GM12878 (cell line): ENCODE measurements at regions not wholly inside any gene's neighbourhood (a gene's known extent, or its start where the extent isn't known, plus 50 kb on each side); places are given as distances from the start of the nearest gene placed in this dataset.

Experiments used
- CHD1 ChIP-seq: IDR thresholded peaks from 2 replicates; pipeline ENCODE4 v1.6.1; 2012; ENCODE audit warnings: low read depth, low read length, improper control_type of control experiment
- EP300 ChIP-seq, 2 experiments: fragments of 150-350 bp in 1 of 2; IDR thresholded peaks; 2 replicates each; pipeline ENCODE4 v1.6.1; 2011 to 2012; ENCODE audit warnings: low read depth in 2 of 2, low read length in 2 of 2, borderline replicate concordance in 1 of 2, improper control_type of control experiment in 1 of 2, inconsistent platforms in 1 of 2; ENCODE audit not compliant: control insufficient read depth in 1 of 2
- JUNB ChIP-seq: IDR thresholded peaks from 2 replicates; pipeline ENCODE4 v1.6.1; 2016; ENCODE audit warnings: antibody characterized with exemption, mild to moderate bottlenecking
- NFIC ChIP-seq: IDR thresholded peaks from 2 replicates; pipeline ENCODE4 v1.6.1; 2012; ENCODE audit warnings: low read depth, mild to moderate bottlenecking, inconsistent platforms, low read length, moderate library complexity
- NRF1 ChIP-seq: conservative IDR thresholded peaks from 2 replicates; pipeline ENCODE4 v1.6.1; 2011; ENCODE audit warnings: mild to moderate bottlenecking, low read depth, low read length, improper control_type of control experiment
- POLR2A ChIP-seq: IDR thresholded peaks from 2 replicates; pipeline ENCODE4 v1.6.1; 2011; ENCODE audit warnings: low read depth, mild to moderate bottlenecking, low read length
- SIN3A ChIP-seq: IDR thresholded peaks from 2 replicates; pipeline ENCODE4 v1.6.1; 2012; ENCODE audit warnings: low read depth, low read length, improper control_type of control experiment
- SMAD1 ChIP-seq: fragments of 450-650 bp; IDR thresholded peaks from 2 replicates; pipeline ENCODE4 v1.6.1; 2018; ENCODE audit warnings: mild to moderate bottlenecking, low read depth; ENCODE audit not compliant: partially characterized antibody
- TF ChIP-seq, protein P1 (sequence below), 3 experiments: IDR thresholded peaks in 2 of 3; conservative IDR thresholded peaks in 1 of 3; 2 replicates each; pipeline ENCODE4 v1.5.1; 2011; ENCODE audit warnings: low read depth in 3 of 3, low read length in 3 of 3, mild to moderate bottlenecking in 3 of 3, control low read depth in 2 of 3, moderate library complexity in 2 of 3, inconsistent platforms in 1 of 3, mixed read lengths in 1 of 3; ENCODE audit not compliant: control insufficient read depth in 2 of 3, insufficient read depth in 1 of 3; ENCODE audit errors: extremely low read depth in 1 of 3
- TF ChIP-seq, protein P2 (sequence below): IDR thresholded peaks from 2 replicates; pipeline ENCODE4 v1.6.1; 2011; ENCODE audit warnings: mild to moderate bottlenecking, low read depth, low read length, moderate library complexity; ENCODE audit not compliant: insufficient replicate concordance
- TF ChIP-seq, protein P3 (sequence below): IDR thresholded peaks from 2 replicates; pipeline ENCODE4 v1.6.1; 2012; ENCODE audit warnings: mild to moderate bottlenecking, low read depth, low read length

DNA sequence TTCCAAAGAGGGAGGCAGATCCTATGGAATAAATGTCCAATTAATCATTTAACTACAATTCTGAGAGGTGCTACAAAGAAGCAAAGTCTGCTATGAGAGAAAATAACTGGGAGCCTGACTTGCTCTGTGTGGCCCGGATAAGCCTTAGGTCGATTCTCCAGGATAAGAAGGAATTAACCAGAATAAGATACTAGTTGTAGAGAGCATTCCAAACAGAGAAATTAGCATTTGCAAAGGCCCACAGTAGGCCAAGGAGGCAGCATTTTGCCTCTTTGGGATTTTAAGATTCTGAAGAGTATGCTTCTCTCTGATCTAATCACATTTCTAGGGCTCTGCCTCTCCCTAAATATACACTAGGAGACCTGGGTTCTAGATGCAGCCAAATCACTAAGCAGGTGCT lies 113.7 kb downstream of the SNX19 start:
- TF ChIP-seq, protein P1, sequence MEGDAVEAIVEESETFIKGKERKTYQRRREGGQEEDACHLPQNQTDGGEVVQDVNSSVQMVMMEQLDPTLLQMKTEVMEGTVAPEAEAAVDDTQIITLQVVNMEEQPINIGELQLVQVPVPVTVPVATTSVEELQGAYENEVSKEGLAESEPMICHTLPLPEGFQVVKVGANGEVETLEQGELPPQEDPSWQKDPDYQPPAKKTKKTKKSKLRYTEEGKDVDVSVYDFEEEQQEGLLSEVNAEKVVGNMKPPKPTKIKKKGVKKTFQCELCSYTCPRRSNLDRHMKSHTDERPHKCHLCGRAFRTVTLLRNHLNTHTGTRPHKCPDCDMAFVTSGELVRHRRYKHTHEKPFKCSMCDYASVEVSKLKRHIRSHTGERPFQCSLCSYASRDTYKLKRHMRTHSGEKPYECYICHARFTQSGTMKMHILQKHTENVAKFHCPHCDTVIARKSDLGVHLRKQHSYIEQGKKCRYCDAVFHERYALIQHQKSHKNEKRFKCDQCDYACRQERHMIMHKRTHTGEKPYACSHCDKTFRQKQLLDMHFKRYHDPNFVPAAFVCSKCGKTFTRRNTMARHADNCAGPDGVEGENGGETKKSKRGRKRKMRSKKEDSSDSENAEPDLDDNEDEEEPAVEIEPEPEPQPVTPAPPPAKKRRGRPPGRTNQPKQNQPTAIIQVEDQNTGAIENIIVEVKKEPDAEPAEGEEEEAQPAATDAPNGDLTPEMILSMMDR (IDR thresholded peaks at IDR 0.05 in 2 of 3, conservative IDR thresholded peaks at IDR 0.05 in 1 of 3; ENCODE audit: control insufficient read depth in 2 of 3, extremely low read depth in 1 of 3, insufficient read depth in 1 of 3, low read depth in 3 of 3, low read length in 3 of 3): no peak
- TF ChIP-seq NRF1 (no peak), JUNB (no peak), SIN3A (no peak), CHD1 (no peak), EP300 (IDR thresholded peaks at IDR 0.05; ENCODE audit: borderline replicate concordance in 1 of 2, control insufficient read depth in 1 of 2, low read depth in 2 of 2, low read length in 2 of 2) (no peak), POLR2A (no peak), SMAD1 (no peak), NFIC (no peak)
- TF ChIP-seq, protein P2, sequence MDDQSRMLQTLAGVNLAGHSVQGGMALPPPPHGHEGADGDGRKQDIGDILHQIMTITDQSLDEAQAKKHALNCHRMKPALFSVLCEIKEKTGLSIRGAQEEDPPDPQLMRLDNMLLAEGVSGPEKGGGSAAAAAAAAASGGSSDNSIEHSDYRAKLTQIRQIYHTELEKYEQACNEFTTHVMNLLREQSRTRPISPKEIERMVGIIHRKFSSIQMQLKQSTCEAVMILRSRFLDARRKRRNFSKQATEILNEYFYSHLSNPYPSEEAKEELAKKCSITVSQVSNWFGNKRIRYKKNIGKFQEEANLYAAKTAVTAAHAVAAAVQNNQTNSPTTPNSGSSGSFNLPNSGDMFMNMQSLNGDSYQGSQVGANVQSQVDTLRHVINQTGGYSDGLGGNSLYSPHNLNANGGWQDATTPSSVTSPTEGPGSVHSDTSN: no peak
- TF ChIP-seq, protein P3, sequence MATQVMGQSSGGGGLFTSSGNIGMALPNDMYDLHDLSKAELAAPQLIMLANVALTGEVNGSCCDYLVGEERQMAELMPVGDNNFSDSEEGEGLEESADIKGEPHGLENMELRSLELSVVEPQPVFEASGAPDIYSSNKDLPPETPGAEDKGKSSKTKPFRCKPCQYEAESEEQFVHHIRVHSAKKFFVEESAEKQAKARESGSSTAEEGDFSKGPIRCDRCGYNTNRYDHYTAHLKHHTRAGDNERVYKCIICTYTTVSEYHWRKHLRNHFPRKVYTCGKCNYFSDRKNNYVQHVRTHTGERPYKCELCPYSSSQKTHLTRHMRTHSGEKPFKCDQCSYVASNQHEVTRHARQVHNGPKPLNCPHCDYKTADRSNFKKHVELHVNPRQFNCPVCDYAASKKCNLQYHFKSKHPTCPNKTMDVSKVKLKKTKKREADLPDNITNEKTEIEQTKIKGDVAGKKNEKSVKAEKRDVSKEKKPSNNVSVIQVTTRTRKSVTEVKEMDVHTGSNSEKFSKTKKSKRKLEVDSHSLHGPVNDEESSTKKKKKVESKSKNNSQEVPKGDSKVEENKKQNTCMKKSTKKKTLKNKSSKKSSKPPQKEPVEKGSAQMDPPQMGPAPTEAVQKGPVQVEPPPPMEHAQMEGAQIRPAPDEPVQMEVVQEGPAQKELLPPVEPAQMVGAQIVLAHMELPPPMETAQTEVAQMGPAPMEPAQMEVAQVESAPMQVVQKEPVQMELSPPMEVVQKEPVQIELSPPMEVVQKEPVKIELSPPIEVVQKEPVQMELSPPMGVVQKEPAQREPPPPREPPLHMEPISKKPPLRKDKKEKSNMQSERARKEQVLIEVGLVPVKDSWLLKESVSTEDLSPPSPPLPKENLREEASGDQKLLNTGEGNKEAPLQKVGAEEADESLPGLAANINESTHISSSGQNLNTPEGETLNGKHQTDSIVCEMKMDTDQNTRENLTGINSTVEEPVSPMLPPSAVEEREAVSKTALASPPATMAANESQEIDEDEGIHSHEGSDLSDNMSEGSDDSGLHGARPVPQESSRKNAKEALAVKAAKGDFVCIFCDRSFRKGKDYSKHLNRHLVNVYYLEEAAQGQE: no peak
